ENCODE measurements at regions not wholly inside any gene's neighbourhood (a gene's known extent, or its start where the extent isn't known, plus 50 kb on each side); places are given as distances from the start of the nearest gene placed in this dataset.

DNA sequence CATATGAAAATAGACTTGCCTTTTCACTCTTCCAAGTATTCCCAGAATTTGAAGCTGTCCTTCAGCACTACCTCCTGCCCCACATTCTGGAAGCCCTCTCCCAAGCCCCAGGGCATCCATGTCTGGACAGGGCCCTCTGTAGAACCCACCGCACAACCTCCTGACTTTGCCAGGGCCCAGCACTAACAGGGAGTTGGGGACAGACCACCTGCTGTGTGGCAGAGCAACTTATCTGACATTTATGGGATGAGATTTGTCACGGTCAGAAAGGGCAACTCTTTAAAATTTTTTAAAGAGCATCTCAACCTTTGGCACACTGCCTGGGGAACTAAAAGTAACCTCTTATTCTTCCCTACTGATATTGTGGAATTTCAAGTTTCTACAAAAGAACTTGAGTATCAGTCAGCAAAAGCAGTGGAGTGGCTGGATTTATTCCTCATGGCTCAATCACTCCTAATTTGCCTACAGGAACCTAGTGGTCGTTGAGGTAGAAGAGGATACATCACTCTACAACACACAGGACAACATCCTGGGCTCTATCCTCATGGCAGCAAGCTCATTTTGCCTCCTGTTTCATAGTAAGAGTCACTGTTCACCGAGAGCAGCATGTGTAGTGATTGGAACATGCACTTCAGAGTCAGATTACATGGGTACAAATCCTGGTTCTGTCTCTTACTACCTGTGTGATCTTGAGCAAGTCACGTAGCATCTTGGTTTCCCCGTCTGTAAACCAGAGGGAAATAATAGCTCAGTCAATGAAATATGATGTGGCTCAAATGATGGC is 285.3 kb downstream of the ENC1 start:
- TF ChIP-seq, protein P1, sequence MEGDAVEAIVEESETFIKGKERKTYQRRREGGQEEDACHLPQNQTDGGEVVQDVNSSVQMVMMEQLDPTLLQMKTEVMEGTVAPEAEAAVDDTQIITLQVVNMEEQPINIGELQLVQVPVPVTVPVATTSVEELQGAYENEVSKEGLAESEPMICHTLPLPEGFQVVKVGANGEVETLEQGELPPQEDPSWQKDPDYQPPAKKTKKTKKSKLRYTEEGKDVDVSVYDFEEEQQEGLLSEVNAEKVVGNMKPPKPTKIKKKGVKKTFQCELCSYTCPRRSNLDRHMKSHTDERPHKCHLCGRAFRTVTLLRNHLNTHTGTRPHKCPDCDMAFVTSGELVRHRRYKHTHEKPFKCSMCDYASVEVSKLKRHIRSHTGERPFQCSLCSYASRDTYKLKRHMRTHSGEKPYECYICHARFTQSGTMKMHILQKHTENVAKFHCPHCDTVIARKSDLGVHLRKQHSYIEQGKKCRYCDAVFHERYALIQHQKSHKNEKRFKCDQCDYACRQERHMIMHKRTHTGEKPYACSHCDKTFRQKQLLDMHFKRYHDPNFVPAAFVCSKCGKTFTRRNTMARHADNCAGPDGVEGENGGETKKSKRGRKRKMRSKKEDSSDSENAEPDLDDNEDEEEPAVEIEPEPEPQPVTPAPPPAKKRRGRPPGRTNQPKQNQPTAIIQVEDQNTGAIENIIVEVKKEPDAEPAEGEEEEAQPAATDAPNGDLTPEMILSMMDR (conservative IDR thresholded peaks at IDR 0.05; ENCODE audit: low read depth, low read length): no peak
- no peak for TF ChIP-seq EZH2 (IDR thresholded peaks at IDR 0.05; ENCODE audit: borderline replicate concordance, low read depth, low read length, poor library complexity, severe bottlenecking)
